Smooth muscle cell (in vitro differentiated cells): ENCODE measurements at regions not wholly inside any gene's neighbourhood (a gene's known extent, or its start where the extent isn't known, plus 50 kb on each side); places are given as distances from the start of the nearest gene placed in this dataset.
"Not testable (repeated sequence)": the region's sequence is repeated elsewhere in the genome, so short reads cannot be mapped to it uniquely, and the experiment has no call there.

Experiments used
- DNase-seq: peaks from one replicate; lab custom pipeline; 2025; ENCODE audit not compliant: unreplicated experiment; lab: John Stamatoyannopoulos, UW
- H2AFZ ChIP-seq: fragments of 200-600 bp; sonication (generic); 2 replicates; pipeline ENCODE4 v1.6.0; 2016; ENCODE audit warnings: antibody characterized with exemption, low read depth, mild to moderate bottlenecking
- H3F3A ChIP-seq: fragments of 200-600 bp; sonication (generic); 2 replicates; pipeline ENCODE4 v1.6.0; 2017; ENCODE audit warnings: antibody characterized with exemption, low read depth
- H3K27ac ChIP-seq: fragments of 200-600 bp; sonication (generic); 2 replicates; pipeline ENCODE4 v1.5.1; 2016; ENCODE audit warnings: low read depth, mild to moderate bottlenecking
- H3K27me3 ChIP-seq: fragments of 200-600 bp; sonication (generic); 2 replicates; pipeline ENCODE4 v1.6.1; 2016; ENCODE audit warnings: low read depth, mild to moderate bottlenecking
- H3K36me3 ChIP-seq: fragments of 200-600 bp; sonication (generic); 2 replicates; pipeline ENCODE4 v1.5.1; 2016; ENCODE audit warnings: low read depth
- H3K4me1 ChIP-seq: fragments of 200-600 bp; sonication (generic); 2 replicates; pipeline ENCODE4 v1.5.1; 2016; ENCODE audit warnings: low read depth
- H3K4me2 ChIP-seq: fragments of 200-600 bp; sonication (generic); 2 replicates; pipeline ENCODE4 v1.6.0; 2016; ENCODE audit warnings: mild to moderate bottlenecking
- H3K4me3 ChIP-seq: fragments of 200-600 bp; sonication (generic); 2 replicates; pipeline ENCODE4 v1.5.1; 2016; ENCODE audit warnings: mild to moderate bottlenecking
- H3K79me2 ChIP-seq: fragments of 200-600 bp; sonication (generic); 2 replicates; pipeline ENCODE4 v1.6.0; 2016; ENCODE audit warnings: low read depth, mild to moderate bottlenecking
- H3K9ac ChIP-seq: fragments of 200-600 bp; sonication (generic); 2 replicates; pipeline ENCODE4 v1.6.0; 2016; ENCODE audit warnings: low read depth
- H3K9me3 ChIP-seq: fragments of 200-600 bp; sonication (generic); replicated peaks from 2 replicates; pipeline ENCODE4 v1.5.1; 2016; ENCODE audit warnings: low read depth
- H4K20me1 ChIP-seq: fragments of 200-600 bp; sonication (generic); 2 replicates; pipeline ENCODE4 v1.6.0; 2016; ENCODE audit warnings: low read depth
- WGBS: methylation state at CpG from one replicate; pipeline ENCODE4 v1.1.7; 2016; ENCODE audit warnings: low lambda C conversion rate; 5-methylcytosine and 5-hydroxymethylcytosine counted together
- TF ChIP-seq, protein P1 (sequence below): fragments of 200-600 bp; sonication (generic); IDR thresholded peaks from 2 replicates; pipeline ENCODE4 v1.5.1; 2017; ENCODE audit warnings: borderline replicate concordance, mild to moderate bottlenecking, antibody characterized with exemption; ENCODE audit not compliant: insufficient read depth, poor library complexity, severe bottlenecking

DNA sequence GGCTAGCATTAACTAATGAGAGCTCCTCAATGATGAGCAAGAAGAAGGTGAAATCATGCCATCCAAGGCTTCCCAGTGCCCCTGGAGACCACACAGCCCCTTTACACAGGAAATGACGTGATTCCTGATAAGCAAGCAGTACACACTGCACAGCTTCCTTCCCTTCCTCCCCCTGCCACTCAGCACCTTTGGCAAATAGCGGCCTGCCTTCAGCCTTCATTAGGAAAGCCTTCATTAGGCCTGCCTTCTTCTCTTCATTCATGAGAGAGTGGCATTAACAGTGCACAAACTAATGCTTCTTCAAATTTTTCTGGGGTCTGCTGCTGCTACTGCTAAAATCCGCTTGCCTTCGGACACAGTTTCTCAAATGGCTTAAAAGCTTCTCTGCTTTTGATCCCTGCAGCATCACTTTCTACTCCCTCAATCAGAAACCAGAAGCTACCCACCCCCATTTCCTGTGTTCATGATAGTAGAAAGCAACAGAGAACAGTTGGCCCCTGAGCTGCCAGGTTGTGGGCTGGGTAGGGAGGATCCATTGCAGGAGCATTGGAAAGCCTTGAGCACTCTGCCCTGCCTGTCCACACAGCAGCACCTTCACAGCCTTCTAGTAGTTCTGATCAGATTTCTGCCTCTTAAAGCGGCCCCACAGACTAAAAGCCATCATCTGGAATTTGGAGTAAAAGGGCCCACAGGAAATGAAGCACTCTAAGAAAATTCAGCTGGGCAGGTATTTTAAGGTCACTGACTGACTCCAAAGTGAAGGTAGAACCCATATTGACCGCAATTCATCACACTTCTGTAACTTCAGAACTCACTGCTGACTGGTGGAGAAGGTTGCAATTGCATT is 103.8 kb upstream of the ETV6 start:
- WGBS, result 47% methylated on average over 6 of the region's 6 CpGs
- Histone ChIP-seq H3K27me3 (no peaks in the 10 kb centered on the region), H3K4me1 (no peaks in the 10 kb centered on the region), H2AFZ (no peak overlapping the region), H3K4me3 (no peak overlapping the region), H3F3A (no peaks in the 10 kb centered on the region), H3K36me3 (no peaks in the 10 kb centered on the region), H3K79me2 (no peaks in the 10 kb centered on the region), H3K4me2 (no peak overlapping the region), H4K20me1 (no peaks in the 10 kb centered on the region), H3K27ac (no peak overlapping the region), H3K9ac (no peak overlapping the region), H3K9me3 (no peaks in the 10 kb centered on the region)
- TF ChIP-seq, protein P1, sequence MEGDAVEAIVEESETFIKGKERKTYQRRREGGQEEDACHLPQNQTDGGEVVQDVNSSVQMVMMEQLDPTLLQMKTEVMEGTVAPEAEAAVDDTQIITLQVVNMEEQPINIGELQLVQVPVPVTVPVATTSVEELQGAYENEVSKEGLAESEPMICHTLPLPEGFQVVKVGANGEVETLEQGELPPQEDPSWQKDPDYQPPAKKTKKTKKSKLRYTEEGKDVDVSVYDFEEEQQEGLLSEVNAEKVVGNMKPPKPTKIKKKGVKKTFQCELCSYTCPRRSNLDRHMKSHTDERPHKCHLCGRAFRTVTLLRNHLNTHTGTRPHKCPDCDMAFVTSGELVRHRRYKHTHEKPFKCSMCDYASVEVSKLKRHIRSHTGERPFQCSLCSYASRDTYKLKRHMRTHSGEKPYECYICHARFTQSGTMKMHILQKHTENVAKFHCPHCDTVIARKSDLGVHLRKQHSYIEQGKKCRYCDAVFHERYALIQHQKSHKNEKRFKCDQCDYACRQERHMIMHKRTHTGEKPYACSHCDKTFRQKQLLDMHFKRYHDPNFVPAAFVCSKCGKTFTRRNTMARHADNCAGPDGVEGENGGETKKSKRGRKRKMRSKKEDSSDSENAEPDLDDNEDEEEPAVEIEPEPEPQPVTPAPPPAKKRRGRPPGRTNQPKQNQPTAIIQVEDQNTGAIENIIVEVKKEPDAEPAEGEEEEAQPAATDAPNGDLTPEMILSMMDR, result no peak
- no peak for DNase-seq

DNA sequence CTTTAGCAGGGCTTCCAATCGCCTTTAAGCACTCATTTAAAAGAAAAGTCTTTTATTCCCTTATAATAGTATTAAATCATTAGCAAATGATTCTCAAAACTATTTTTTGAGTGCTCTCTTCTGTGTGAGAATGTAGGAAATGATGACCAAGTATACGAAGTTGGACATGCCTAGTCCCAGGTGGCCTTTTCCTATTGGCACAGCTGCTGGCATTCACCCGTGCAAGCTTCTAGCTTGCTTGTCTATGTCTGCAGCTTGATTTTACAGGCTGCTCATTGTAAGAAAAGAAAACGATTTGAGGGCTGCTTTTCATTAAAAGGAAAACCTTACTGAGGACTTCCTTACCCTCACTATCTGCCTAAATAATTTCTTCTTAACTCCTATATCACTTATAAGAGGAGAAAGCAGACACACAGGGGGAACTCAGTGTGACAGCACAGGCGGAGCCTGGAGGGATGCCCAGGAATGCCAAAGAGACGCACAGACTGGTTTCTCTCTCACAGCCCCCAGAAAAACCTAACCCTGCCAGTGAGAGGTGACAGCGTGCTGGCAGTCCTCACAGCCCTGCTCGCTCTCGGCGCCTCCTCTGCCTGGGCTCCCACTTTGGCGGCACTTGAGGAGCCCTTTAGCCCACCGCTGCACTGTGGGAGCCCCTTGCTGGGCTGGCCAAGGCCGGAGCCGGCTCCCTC is 102.7 kb upstream of the ETV6 start:
- not testable (repeated sequence) for H3F3A ChIP-seq, H3K9me3 ChIP-seq, H2AFZ ChIP-seq, H4K20me1 ChIP-seq, H3K79me2 ChIP-seq, H3K4me3 ChIP-seq, H3K36me3 ChIP-seq, H3K9ac ChIP-seq, DNase-seq, H3K4me1 ChIP-seq, H3K27ac ChIP-seq, H3K4me2 ChIP-seq, H3K27me3 ChIP-seq
- WGBS, result 90% methylated on average over 14 of the region's 14 CpGs

DNA sequence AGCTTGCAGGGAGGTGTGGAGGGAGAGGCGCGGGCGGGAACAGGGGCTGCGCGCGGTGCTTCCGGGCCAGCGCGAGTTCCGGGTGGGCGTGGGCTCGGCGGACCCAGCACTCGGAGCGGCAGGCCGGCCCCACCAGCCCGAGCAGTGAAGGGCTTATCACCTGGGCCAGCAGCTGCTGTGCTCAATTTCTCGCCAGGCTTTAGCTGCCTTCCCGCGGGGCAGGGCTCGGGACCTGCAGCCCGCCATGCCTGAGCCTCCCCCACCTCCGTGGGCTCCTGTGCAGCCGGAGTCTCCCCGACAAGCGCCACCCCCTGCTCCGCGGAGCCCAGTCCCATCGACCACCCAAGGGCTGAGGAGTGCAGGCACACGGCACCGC is 102.2 kb upstream of the ETV6 start:
- DNase-seq, H4K20me1 ChIP-seq, H3F3A ChIP-seq, H2AFZ ChIP-seq, H3K4me1 ChIP-seq, H3K27me3 ChIP-seq, H3K79me2 ChIP-seq, H3K36me3 ChIP-seq, H3K4me3 ChIP-seq, H3K4me2 ChIP-seq, H3K9me3 ChIP-seq, H3K27ac ChIP-seq, H3K9ac ChIP-seq: not testable (repeated sequence)
- 95% methylated on average over 26 of the region's 31 CpGs for WGBS

DNA sequence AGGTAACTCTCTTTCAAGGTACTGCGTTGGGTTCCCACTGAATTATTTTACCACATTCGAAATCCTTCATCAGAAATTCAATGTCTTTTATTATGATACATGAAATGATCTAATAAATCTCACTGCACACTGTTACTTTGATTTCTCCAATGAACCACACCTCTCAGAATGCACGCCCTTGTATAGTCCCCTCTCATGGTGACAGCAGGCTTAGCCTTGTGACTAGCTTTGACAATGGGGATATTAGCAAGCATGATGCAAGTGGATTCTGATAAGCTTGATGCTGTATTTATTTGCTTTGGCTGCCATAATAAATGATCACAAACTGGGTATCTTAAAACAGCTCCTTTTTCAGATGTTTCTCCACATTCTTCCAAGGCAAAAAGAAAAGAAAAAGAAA is 100.4 kb upstream of the ETV6 start:
- no peak overlapping the region for H3K4me2 ChIP-seq
- no peak overlapping the region for H3K4me3 ChIP-seq
- WGBS, result 88% methylated on average over 3 of the region's 3 CpGs
- DNase-seq, result no peak
- no peaks in the 10 kb centered on the region for H3K4me1 ChIP-seq
- H4K20me1 ChIP-seq, result no peaks in the 10 kb centered on the region
- no peaks in the 10 kb centered on the region for H3K36me3 ChIP-seq
- H3K9me3 ChIP-seq, result no peaks in the 10 kb centered on the region
- H3K27me3 ChIP-seq, result no peaks in the 10 kb centered on the region
- H3F3A ChIP-seq, result no peaks in the 10 kb centered on the region
- H3K9ac ChIP-seq, result no peak overlapping the region
- H3K79me2 ChIP-seq, result no peaks in the 10 kb centered on the region
- TF ChIP-seq, protein P1, result no peak
- H2AFZ ChIP-seq, result no peak overlapping the region
- no peak overlapping the region for H3K27ac ChIP-seq
